ENCODE measurements at regions not wholly inside any gene's neighbourhood (a gene's known extent, or its start where the extent isn't known, plus 50 kb on each side); places are given as distances from the start of the nearest gene placed in this dataset.
"Not testable (repeated sequence)": the region's sequence is repeated elsewhere in the genome, so short reads cannot be mapped to it uniquely, and the experiment has no call there.

DNA sequence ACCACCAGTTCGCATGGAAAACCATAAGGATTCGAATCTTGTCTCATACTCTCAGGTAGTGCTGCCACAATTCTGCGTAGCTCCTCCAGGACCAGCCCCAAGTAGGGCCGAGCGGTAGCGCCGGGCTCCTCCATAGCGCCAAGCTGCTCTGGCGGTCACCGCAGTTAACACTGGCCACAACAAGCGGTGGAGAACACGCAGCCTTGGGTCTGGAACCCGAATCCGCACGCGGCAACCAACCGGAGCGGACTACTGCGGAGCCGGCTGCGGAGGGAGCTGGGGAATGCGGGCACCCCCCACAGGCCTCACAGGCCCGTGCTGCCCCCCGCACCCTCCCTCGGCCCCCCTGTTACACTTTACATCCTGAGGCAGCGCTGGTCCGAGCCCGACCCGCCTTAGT, 531.5 kb downstream of the STK39 start:
- no peaks in the 10 kb centered on the region for H3K36me3 ChIP-seq (ENCODE audit: control insufficient read depth in 2 of 2, extremely low read depth in 1 of 2, insufficient read depth in 2 of 2, low read length in 2 of 2)
- H3K79me2 ChIP-seq (ENCODE audit: control insufficient read depth, insufficient read depth, low read length), result no peaks in the 10 kb centered on the region
- H3K9ac ChIP-seq (ENCODE audit: control insufficient read depth, extremely low read depth, insufficient read depth, low read length), result no peak overlapping the region
- no peaks in the 10 kb centered on the region for H3K4me1 ChIP-seq (ENCODE audit: control insufficient read depth, extremely low read depth, insufficient read depth, low read length)
- TF ChIP-seq, protein P1, sequence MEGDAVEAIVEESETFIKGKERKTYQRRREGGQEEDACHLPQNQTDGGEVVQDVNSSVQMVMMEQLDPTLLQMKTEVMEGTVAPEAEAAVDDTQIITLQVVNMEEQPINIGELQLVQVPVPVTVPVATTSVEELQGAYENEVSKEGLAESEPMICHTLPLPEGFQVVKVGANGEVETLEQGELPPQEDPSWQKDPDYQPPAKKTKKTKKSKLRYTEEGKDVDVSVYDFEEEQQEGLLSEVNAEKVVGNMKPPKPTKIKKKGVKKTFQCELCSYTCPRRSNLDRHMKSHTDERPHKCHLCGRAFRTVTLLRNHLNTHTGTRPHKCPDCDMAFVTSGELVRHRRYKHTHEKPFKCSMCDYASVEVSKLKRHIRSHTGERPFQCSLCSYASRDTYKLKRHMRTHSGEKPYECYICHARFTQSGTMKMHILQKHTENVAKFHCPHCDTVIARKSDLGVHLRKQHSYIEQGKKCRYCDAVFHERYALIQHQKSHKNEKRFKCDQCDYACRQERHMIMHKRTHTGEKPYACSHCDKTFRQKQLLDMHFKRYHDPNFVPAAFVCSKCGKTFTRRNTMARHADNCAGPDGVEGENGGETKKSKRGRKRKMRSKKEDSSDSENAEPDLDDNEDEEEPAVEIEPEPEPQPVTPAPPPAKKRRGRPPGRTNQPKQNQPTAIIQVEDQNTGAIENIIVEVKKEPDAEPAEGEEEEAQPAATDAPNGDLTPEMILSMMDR (optimal IDR thresholded peaks at IDR 0.05 in 1 of 3, IDR thresholded peaks at IDR 0.05 in 1 of 3, conservative IDR thresholded peaks at IDR 0.05 in 1 of 3; ENCODE audit: extremely low read depth in 1 of 3, insufficient read depth in 2 of 3, low read length in 3 of 3), result no peak
- TF ChIP-seq EZH2 (IDR thresholded peaks at IDR 0.05; ENCODE audit: low read length), result no peak
- H2AFZ ChIP-seq (ENCODE audit: control insufficient read depth, low read length), result no peak overlapping the region
- dilution Hi-C loops (cut with MboI; ENCODE audit: extremely low pct_ligation_motif_present, low sequenced_read_pairs), result no loop called here
- no peaks in the 10 kb centered on the region for H3K9me1 ChIP-seq (ENCODE audit: control insufficient read depth, extremely low read depth, insufficient read depth, low read length)
- H3K4me2 ChIP-seq (ENCODE audit: control insufficient read depth, extremely low read depth, insufficient read depth, low read depth, low read length), result no peak overlapping the region
- H3K27me3 ChIP-seq (ENCODE audit: control insufficient read depth, extremely low read depth, insufficient read depth, low read length), result no peaks in the 10 kb centered on the region
- no peak overlapping the region for H3K4me3 ChIP-seq (ENCODE audit: control insufficient read depth in 2 of 3, extremely low read depth in 1 of 3, insufficient read depth in 2 of 3, low read depth in 1 of 3, low read length in 3 of 3)
- H3K27ac ChIP-seq (ENCODE audit: control insufficient read depth, insufficient read depth, low read length), result no peak overlapping the region
- no peak for FAIRE-seq
- H3K9me3 ChIP-seq (ENCODE audit: control insufficient read depth, low read depth, low read length), result no peaks in the 10 kb centered on the region
- no peaks in the 10 kb centered on the region for H4K20me1 ChIP-seq (ENCODE audit: control insufficient read depth, extremely low read depth, insufficient read depth, low read length)
- DNase-seq (ENCODE audit: low read depth, low spot score), result no peak

DNA sequence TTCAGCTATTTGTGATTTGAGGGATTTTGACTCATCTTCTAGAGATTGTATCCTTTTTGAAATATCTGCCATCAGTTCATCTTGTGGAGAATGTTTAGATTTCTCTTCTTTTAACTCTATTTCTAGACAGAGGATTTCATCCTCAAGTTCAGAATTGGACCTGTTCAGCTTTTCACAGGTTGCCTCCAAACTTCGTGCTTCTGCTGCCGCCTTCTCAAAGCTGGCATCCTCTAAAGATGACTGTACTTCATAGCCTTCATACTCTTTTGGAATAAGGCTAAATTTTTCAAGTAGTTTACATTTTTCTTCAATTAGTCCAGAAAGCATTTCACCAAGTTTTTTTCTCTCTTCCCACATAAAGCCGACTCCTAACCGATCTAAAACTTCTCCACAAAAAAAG, 531.9 kb downstream of the STK39 start:
- H2AFZ ChIP-seq (ENCODE audit: control insufficient read depth, low read length); H3K9me1 ChIP-seq (ENCODE audit: control insufficient read depth, extremely low read depth, insufficient read depth, low read length); dilution Hi-C loops (cut with MboI; ENCODE audit: extremely low pct_ligation_motif_present, low sequenced_read_pairs); H3K4me3 ChIP-seq (ENCODE audit: control insufficient read depth in 2 of 3, extremely low read depth in 1 of 3, insufficient read depth in 2 of 3, low read depth in 1 of 3, low read length in 3 of 3); H3K27me3 ChIP-seq (ENCODE audit: control insufficient read depth, extremely low read depth, insufficient read depth, low read length); DNase-seq (ENCODE audit: low read depth, low spot score); FAIRE-seq; H3K4me1 ChIP-seq (ENCODE audit: control insufficient read depth, extremely low read depth, insufficient read depth, low read length); H3K4me2 ChIP-seq (ENCODE audit: control insufficient read depth, extremely low read depth, insufficient read depth, low read depth, low read length); H3K9me3 ChIP-seq (ENCODE audit: control insufficient read depth, low read depth, low read length); H3K36me3 ChIP-seq (ENCODE audit: control insufficient read depth in 2 of 2, extremely low read depth in 1 of 2, insufficient read depth in 2 of 2, low read length in 2 of 2); H4K20me1 ChIP-seq (ENCODE audit: control insufficient read depth, extremely low read depth, insufficient read depth, low read length); H3K27ac ChIP-seq (ENCODE audit: control insufficient read depth, insufficient read depth, low read length); H3K79me2 ChIP-seq (ENCODE audit: control insufficient read depth, insufficient read depth, low read length); H3K9ac ChIP-seq (ENCODE audit: control insufficient read depth, extremely low read depth, insufficient read depth, low read length): not testable (repeated sequence)

DNA sequence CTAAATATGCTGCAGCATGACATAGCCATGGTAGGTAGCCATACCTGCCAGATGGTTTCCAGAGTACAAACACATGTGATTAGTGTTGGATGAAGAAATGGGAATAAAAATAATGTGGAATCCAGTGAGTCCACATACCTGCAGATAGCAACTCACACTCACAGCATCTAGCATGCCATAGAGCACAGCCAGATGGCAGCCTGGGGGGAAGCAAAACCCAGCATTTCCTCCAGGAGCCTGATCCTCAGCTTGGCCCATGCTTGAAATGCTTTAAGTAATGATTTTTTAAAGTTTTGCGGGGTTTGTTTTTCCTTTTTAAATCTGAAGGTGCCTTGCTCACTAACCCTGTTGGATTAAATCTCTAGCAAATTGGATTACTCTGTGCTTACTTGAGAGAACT, 535.1 kb downstream of the STK39 start:
- H2AFZ ChIP-seq (ENCODE audit: control insufficient read depth, low read length), result no peak overlapping the region
- no peak overlapping the region for H3K4me2 ChIP-seq (ENCODE audit: control insufficient read depth, extremely low read depth, insufficient read depth, low read depth, low read length)
- DNase-seq (ENCODE audit: low read depth, low spot score) (no peak), FAIRE-seq (no peak)
- no peak overlapping the region for H3K9ac ChIP-seq (ENCODE audit: control insufficient read depth, extremely low read depth, insufficient read depth, low read length)
- H4K20me1 ChIP-seq (ENCODE audit: control insufficient read depth, extremely low read depth, insufficient read depth, low read length), result no peaks in the 10 kb centered on the region
- H3K9me3 ChIP-seq (ENCODE audit: control insufficient read depth, low read depth, low read length), result no peaks in the 10 kb centered on the region
- H3K4me1 ChIP-seq (ENCODE audit: control insufficient read depth, extremely low read depth, insufficient read depth, low read length), result no peaks in the 10 kb centered on the region
- H3K9me1 ChIP-seq (ENCODE audit: control insufficient read depth, extremely low read depth, insufficient read depth, low read length), result no peaks in the 10 kb centered on the region
- H3K27me3 ChIP-seq (ENCODE audit: control insufficient read depth, extremely low read depth, insufficient read depth, low read length), result no peaks in the 10 kb centered on the region
- H3K27ac ChIP-seq (ENCODE audit: control insufficient read depth, insufficient read depth, low read length), result no peak overlapping the region
- H3K36me3 ChIP-seq (ENCODE audit: control insufficient read depth in 2 of 2, extremely low read depth in 1 of 2, insufficient read depth in 2 of 2, low read length in 2 of 2), result no peaks in the 10 kb centered on the region
- dilution Hi-C loops (cut with MboI; ENCODE audit: extremely low pct_ligation_motif_present, low sequenced_read_pairs), result no loop called here
- no peaks in the 10 kb centered on the region for H3K79me2 ChIP-seq (ENCODE audit: control insufficient read depth, insufficient read depth, low read length)
- H3K4me3 ChIP-seq (ENCODE audit: control insufficient read depth in 2 of 3, extremely low read depth in 1 of 3, insufficient read depth in 2 of 3, low read depth in 1 of 3, low read length in 3 of 3), result no peak overlapping the region
- no peak for TF ChIP-seq EZH2 (IDR thresholded peaks at IDR 0.05; ENCODE audit: low read length)
- TF ChIP-seq, protein P1 (optimal IDR thresholded peaks at IDR 0.05 in 1 of 3, IDR thresholded peaks at IDR 0.05 in 1 of 3, conservative IDR thresholded peaks at IDR 0.05 in 1 of 3; ENCODE audit: extremely low read depth in 1 of 3, insufficient read depth in 2 of 3, low read length in 3 of 3), result no peak

All from keratinocyte (primary cell).